ENCODE measurements at regions not wholly inside any gene's neighbourhood (a gene's known extent, or its start where the extent isn't known, plus 50 kb on each side); places are given as distances from the start of the nearest gene placed in this dataset.

DNA sequence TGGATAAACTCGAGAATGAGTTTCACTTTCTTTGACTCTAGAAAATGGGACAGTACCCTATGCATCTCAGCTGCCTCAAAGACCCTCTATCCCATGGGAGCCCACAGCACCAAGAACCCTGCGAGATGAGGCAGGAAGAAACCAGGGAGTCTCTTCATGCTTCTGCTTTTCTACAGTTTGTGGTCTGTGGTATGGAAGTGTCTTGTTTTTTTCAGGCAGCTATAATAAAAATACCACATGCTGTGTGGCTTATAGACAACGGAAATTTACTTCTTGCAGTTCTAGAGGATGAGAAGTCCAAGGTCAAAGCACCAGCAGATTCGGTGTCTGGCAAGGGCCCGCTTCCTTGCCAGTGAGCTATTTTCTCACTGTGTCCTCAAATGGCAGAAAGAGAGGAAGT, 257.9 kb downstream of the SUCLG1 start:
- TF ChIP-seq, protein P1, sequence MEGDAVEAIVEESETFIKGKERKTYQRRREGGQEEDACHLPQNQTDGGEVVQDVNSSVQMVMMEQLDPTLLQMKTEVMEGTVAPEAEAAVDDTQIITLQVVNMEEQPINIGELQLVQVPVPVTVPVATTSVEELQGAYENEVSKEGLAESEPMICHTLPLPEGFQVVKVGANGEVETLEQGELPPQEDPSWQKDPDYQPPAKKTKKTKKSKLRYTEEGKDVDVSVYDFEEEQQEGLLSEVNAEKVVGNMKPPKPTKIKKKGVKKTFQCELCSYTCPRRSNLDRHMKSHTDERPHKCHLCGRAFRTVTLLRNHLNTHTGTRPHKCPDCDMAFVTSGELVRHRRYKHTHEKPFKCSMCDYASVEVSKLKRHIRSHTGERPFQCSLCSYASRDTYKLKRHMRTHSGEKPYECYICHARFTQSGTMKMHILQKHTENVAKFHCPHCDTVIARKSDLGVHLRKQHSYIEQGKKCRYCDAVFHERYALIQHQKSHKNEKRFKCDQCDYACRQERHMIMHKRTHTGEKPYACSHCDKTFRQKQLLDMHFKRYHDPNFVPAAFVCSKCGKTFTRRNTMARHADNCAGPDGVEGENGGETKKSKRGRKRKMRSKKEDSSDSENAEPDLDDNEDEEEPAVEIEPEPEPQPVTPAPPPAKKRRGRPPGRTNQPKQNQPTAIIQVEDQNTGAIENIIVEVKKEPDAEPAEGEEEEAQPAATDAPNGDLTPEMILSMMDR (IDR thresholded peaks at IDR 0.05; ENCODE audit: borderline replicate concordance, extremely low read depth, low read length, poor library complexity, severe bottlenecking) = no peak
- TF ChIP-seq EZH2 (IDR thresholded peaks at IDR 0.05; ENCODE audit: borderline replicate concordance, low read depth, low read length, severe bottlenecking) = no peak
